GM19099 (cell line): ENCODE measurements at regions not wholly inside any gene's neighbourhood (a gene's known extent, or its start where the extent isn't known, plus 50 kb on each side); places are given as distances from the start of the nearest gene placed in this dataset.

Experiments used
- POLR2A ChIP-seq: IDR thresholded peaks from 3 replicates; pipeline ENCODE4 v1.6.1; 2011; ENCODE audit warnings: low read depth; ENCODE audit not compliant: insufficient read length; ENCODE audit errors: extremely low read depth

- TF ChIP-seq POLR2A = no peak
These were observed 1303.1 kb downstream of the UQCRFS1 start for GRCh38 chr19:27909861-27910260.

DNA sequence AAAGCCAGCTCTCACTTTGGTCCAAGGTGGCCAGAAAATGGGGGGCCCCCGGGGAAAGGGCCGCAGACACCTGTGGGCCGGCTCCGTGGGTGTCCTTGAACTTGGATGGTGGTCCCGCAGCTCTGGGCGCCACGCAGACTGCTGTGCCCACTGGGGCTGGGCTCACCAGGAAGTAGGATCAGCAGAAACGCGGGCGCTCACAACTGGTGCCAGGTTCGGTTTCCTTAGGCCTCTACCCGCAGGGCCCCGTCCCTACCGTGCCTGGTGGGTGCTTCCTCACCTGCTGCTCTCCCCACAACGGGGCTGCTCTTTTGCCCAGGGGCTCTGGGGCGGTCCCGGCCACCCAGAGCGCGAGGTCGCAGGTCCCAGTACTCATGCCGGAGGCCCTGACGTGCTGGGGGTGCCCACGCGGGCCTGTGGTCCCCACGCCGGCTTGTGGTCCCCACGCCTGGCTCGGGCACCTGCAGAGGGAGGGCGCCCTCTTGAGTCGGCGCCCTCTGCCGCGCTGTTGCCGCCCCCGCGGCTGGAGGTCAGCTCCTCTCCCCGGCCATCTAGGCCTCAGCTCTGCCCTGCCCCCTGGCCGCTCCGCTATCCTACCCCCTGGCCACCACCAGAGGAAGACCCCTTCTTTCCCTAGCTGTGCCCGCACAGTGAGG lies 1303.6 kb downstream of the UQCRFS1 start:
- TF ChIP-seq POLR2A = no peak

GRCh38 chr19:27906081-27906480 lies 1306.9 kb downstream of the UQCRFS1 start:
- TF ChIP-seq POLR2A = no peak

DNA sequence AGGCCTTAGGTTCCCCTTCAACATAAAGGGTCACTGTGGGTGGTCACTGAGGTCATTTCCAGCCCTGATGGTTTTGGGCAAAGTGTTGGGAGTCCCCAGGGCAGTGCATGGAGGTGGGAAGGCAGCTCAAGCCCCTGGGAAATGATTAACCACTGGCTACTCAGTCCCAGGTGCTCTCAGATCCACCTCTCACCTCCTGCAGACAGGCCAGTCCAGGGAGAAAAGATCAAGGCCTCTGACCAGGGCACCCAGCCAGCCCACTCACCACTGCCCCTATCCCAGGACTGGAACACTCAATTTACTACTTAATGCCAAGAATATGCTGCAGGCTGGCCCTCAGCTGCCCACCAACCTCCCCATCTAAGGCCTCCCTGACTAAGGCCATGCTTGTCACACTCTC lies 1307.9 kb downstream of the UQCRFS1 start:
- TF ChIP-seq POLR2A = no peak

- TF ChIP-seq POLR2A = no peak
These were observed 1311.9 kb downstream of the UQCRFS1 start for GRCh38 chr19:27901078-27901477.

GRCh38 chr19:27896091-27896490 lies 1316.9 kb downstream of the UQCRFS1 start:
- TF ChIP-seq POLR2A = no peak

- no peak for TF ChIP-seq POLR2A
These were observed 1317.8 kb downstream of the UQCRFS1 start for GRCh38 chr19:27894906-27895754.

GRCh38 chr19:27892500-27892899 lies 1320.5 kb downstream of the UQCRFS1 start:
- TF ChIP-seq POLR2A = no peak

DNA sequence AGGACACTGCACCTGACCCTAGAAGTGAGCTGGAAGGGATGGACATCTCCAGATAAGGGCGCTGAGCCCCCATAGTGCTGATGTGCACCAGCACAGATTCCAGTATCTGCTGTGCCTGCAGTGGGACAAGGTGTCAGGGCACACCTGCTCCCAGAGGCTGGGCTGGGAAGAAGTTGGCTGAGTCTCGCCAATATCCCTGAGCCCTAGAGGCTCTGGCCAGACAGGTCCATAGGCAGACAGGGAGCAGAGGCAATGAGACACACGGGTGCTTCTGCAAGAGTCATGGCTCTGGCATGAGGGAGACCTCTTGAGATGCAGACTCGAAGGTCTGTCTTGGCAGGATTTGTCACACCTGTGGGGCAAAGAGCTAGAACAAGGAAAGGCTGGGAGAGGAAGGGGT lies 1321.5 kb downstream of the UQCRFS1 start:
- TF ChIP-seq POLR2A = no peak

- no peak for TF ChIP-seq POLR2A
These were observed 1322.3 kb downstream of the UQCRFS1 start for GRCh38 chr19:27890696-27891095.

- no peak for TF ChIP-seq POLR2A
These were observed 1322.7 kb downstream of the UQCRFS1 start for GRCh38 chr19:27890206-27890605.

DNA sequence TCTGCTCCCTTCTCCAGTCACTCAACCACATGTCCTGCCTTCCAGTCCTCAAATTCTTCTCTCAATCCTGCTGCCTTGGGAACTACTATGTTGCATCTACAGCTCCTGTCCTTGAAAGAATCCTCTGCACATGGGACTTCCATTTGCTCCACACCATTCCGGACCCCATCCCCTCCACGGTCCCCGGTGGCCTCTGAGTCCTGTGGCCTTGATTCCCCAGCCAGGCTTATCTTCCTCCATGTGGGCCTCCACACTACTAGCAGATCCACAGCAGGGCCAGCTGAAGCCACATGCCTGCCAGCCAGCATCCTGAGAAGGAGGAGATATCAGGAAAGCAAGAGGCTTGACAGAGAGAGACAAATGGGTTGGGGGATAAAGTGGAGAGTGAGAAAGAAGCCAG lies 1323.8 kb downstream of the UQCRFS1 start:
- no peak for TF ChIP-seq POLR2A

DNA sequence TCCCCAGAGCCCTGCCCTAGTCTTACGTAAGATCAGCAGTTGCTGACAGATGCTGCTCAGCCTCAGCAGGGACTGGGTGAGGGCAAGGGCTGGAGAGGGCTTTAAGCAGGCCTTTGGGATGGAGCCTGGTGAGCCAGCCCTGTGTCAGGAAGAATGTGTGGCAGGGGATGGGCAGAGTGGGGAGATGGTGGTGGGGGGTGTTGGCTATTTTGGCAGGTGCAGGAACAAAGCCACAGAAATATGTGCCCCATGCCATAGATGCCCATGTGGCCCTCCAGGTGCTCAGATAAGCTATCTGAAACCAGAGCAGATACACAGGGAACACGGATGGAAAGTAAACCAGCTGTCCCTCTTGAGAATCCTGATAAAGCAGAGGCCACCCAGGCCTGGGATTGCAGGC lies 1325.0 kb downstream of the UQCRFS1 start:
- no peak for TF ChIP-seq POLR2A

DNA sequence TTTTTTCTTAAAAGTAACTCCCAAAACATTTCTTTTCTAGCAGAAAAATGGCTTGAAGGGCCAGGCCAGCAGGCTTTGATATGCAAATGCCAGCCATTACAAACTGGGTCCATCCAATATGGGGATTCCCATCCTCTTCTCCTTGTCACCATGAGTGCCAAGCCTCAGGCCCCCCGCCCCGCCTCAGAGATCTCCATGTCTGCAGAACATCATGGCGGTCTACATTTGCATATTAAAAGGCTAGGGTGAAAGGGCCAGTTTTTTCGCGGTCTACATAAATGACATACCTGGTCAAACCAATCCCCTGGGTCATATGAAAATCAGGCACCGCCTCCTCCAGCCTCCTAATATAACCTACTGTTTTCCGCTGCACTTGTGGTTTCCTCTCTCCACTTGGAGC lies 1327.6 kb downstream of the UQCRFS1 start:
- no peak for TF ChIP-seq POLR2A

GRCh38 chr19:27884376-27884775 lies 1328.6 kb downstream of the UQCRFS1 start:
- no peak for TF ChIP-seq POLR2A

DNA sequence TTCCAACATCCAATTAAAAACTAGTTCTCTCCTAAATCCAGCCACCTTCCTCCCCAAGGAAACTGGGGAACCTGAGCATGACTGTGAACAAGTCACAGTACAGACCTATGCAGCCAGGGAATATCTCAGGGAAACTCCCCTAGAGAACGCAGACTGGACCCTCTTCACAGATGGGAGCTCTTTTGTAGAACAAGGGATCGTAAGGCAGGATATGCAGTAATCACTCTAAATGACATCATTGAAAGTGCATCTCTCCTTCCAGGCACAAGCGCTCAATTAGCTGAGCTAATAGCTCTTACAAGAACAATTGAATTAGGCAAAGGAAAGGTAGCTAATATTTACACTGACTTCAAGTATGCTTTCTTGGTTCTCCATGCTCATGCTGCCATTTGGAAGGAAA lies 1331.7 kb downstream of the UQCRFS1 start:
- TF ChIP-seq POLR2A = no peak

DNA sequence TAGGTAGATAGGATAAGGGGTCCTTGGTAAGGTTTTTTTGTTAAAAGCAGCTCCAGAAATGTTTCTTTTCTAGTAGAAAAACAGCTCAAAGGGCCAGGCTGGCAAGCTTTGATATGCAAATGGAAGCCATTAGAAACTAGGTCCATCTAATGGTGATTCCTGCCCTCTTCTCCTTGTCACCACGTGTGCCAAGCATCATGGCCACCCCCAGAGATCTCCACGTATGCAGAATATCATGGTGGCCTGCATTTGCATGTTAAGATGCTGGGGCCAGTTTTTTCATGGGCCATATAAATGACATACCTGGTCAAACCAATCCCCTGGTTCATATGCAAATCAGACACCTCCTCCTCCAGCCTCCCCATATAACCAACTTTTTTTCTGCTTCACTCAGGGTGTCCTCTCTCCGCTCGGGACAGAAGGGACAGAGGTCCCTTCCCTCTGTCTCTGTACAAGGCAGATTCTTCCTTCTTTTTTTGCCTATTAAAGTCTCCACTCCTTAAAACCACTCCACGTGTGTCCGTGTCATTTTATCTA lies 1335.9 kb downstream of the UQCRFS1 start:
- no peak for TF ChIP-seq POLR2A

GRCh38 chr19:27876489-27876888 lies 1336.5 kb downstream of the UQCRFS1 start:
- TF ChIP-seq POLR2A = no peak
